PC-9 (cell line): ENCODE measurements at regions not wholly inside any gene's neighbourhood (a gene's known extent, or its start where the extent isn't known, plus 50 kb on each side); places are given as distances from the start of the nearest gene placed in this dataset.

ENCODE experiments used
- BruUV-seq: library from RNA; stranded (reverse); fragments of 400-500 nt; replicated peaks from 2 replicates; lab custom pipeline; 2021; lab: Mats Ljungman, UMichigan
- CTCF ChIA-PET: fragments of 300-600 bp; sonication (Branson Sonifier 250); formaldehyde crosslinking; loops from one replicate; lab custom pipeline; 2022; ENCODE audit warnings: antibody characterized with exemption; lab: Charles Lee
- POLR2A ChIA-PET: fragments of 300-600 bp; sonication (Branson Sonifier 250); formaldehyde crosslinking; loops from one replicate; lab custom pipeline; 2022; ENCODE audit warnings: antibody characterized with exemption; ENCODE audit not compliant: unreplicated experiment; lab: Charles Lee
- DNase-seq, 2 experiments: peaks; one replicate each; pipeline versions ENCODE4 v3.0.0 to v3.0.0-alpha.2; 2015 to 2022; ENCODE audit warnings: mixed read lengths in 1 of 2
- H2AFZ ChIP-seq: fragments of 200-600 bp; sonication (generic); 2 replicates; pipeline ENCODE4 v1.8.1; 2017; ENCODE audit warnings: antibody characterized with exemption
- H3F3A ChIP-seq: fragments of 200-600 bp; sonication (generic); 2 replicates; pipeline ENCODE4 v1.8.1; 2017; ENCODE audit warnings: antibody characterized with exemption, mild to moderate bottlenecking, low read depth; ENCODE audit not compliant: insufficient read depth
- H3K27ac ChIP-seq: fragments of 200-600 bp; sonication (generic); 2 replicates; pipeline ENCODE4 v1.6.1; 2016; ENCODE audit warnings: mixed run types
- H3K27me3 ChIP-seq: fragments of 200-600 bp; sonication (generic); 2 replicates; pipeline ENCODE4 v1.6.1; 2016; ENCODE audit warnings: low read depth, mixed run types; ENCODE audit not compliant: insufficient read depth
- H3K36me3 ChIP-seq: fragments of 200-600 bp; sonication (generic); 2 replicates; pipeline ENCODE4 v1.6.1; 2016; ENCODE audit warnings: low read depth, mixed run types
- H3K4me1 ChIP-seq: fragments of 200-600 bp; sonication (generic); replicated peaks from 2 replicates; pipeline ENCODE4 v1.6.1; 2016; ENCODE audit warnings: mixed run types; ENCODE audit not compliant: insufficient read depth
- H3K4me2 ChIP-seq: fragments of 200-600 bp; sonication (generic); 2 replicates; pipeline ENCODE4 v1.6.1; 2017; ENCODE audit warnings: mixed run types
- H3K4me3 ChIP-seq: fragments of 200-600 bp; sonication (generic); 2 replicates; pipeline ENCODE4 v1.6.1; 2016; ENCODE audit warnings: mixed run types
- H3K79me2 ChIP-seq: fragments of 200-600 bp; sonication (generic); 2 replicates; pipeline ENCODE4 v1.6.1; 2017; ENCODE audit warnings: low read depth, mixed run types
- H3K9me2 ChIP-seq: fragments of 200-600 bp; sonication (generic); 2 replicates; pipeline ENCODE4 v1.8.1; 2017; ENCODE audit warnings: mild to moderate bottlenecking; ENCODE audit not compliant: insufficient read depth
- H3K9me3 ChIP-seq: fragments of 200-600 bp; sonication (generic); 2 replicates; pipeline ENCODE4 v1.8.1; 2016; ENCODE audit warnings: low read depth; ENCODE audit not compliant: insufficient read depth
- H4K20me1 ChIP-seq: fragments of 200-600 bp; sonication (generic); 2 replicates; pipeline ENCODE4 v1.8.1; 2017; ENCODE audit not compliant: insufficient read depth
- EZH2 ChIP-seq: fragments of 200-600 bp; sonication (generic); IDR thresholded peaks from 2 replicates; pipeline ENCODE4 v1.8.0; 2017; ENCODE audit warnings: antibody characterized with exemption, low read depth
- intact Hi-C: fragments of 100-400 bp; cut with micrococcal nuclease; formaldehyde crosslinking; loops from one replicate; pipeline ENCODE4 v1.10.0; 2022; ENCODE audit not compliant: unreplicated experiment
- TF ChIP-seq, protein P1 (sequence below): fragments of 200-600 bp; sonication (generic); conservative IDR thresholded peaks from 2 replicates; pipeline ENCODE4 v1.6.1; 2017; ENCODE audit warnings: mixed run types, antibody characterized with exemption, mild to moderate bottlenecking, moderate library complexity

DNA sequence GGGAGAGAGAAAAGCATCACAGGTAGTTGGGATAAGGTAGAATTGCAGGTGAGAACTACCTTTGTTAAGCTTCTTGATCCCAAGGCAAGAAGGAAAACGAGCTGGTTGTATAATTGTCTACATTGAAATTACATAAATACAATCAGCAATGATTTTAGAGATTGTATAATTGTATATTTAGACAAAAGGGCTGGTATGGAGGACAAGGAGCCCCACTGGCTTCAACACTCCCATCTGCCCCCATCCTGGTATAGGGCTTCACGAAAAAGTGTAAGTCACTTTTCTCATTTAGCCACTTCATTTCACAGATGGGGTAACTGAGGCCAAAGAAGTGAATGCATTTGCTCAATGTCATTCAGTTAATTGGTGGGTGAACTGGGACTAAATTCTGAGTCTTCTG is 103.3 kb downstream of the MYCN start:
- BruUV-seq = no TSS peak
- H3K27ac ChIP-seq = no peak overlapping the region
- H3K9me3 ChIP-seq = no peaks in the 10 kb centered on the region
- intact Hi-C loops = no loop called here
- ChIA-PET POLR2A (no interaction called here), CTCF (no interaction called here)
- H3K4me2 ChIP-seq = no peak overlapping the region
- no peaks in the 10 kb centered on the region for H3K79me2 ChIP-seq
- no peaks in the 10 kb centered on the region for H4K20me1 ChIP-seq
- H2AFZ ChIP-seq = no peak overlapping the region
- no peak for DNase-seq
- H3K36me3 ChIP-seq = no peaks in the 10 kb centered on the region
- H3K4me3 ChIP-seq = no peak overlapping the region
- no peaks in the 10 kb centered on the region for H3F3A ChIP-seq
- TF ChIP-seq, protein P1, sequence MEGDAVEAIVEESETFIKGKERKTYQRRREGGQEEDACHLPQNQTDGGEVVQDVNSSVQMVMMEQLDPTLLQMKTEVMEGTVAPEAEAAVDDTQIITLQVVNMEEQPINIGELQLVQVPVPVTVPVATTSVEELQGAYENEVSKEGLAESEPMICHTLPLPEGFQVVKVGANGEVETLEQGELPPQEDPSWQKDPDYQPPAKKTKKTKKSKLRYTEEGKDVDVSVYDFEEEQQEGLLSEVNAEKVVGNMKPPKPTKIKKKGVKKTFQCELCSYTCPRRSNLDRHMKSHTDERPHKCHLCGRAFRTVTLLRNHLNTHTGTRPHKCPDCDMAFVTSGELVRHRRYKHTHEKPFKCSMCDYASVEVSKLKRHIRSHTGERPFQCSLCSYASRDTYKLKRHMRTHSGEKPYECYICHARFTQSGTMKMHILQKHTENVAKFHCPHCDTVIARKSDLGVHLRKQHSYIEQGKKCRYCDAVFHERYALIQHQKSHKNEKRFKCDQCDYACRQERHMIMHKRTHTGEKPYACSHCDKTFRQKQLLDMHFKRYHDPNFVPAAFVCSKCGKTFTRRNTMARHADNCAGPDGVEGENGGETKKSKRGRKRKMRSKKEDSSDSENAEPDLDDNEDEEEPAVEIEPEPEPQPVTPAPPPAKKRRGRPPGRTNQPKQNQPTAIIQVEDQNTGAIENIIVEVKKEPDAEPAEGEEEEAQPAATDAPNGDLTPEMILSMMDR = no peak
- TF ChIP-seq EZH2 = no peak
- no peaks in the 10 kb centered on the region for H3K9me2 ChIP-seq
- no peaks in the 10 kb centered on the region for H3K4me1 ChIP-seq
- H3K27me3 ChIP-seq = peaks cover 35% of the 10 kb centered on the region

DNA sequence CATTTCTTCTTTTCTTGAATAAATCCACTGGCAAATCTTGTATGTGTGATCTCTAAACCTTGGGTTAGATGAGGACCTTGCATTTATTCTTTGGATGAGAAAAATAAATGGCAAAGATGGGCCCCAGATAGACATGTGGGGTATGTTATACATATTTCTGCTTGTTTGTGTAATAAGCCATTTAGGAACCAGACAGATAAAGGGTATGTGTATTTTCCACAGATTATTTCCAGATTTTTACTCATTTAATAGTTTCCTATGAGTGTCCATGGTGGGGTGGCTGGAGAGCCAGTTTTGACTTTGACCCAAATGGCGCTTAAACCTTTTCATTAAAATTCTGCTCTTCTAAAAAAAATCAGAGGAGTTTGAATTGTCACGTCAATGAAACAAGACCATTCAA is 102.8 kb downstream of the MYCN start:
- no peak overlapping the region for H3K27ac ChIP-seq
- DNase-seq = no peak
- TF ChIP-seq, protein P1 = no peak
- TF ChIP-seq EZH2 = no peak
- peaks cover 39% of the 10 kb centered on the region for H3K27me3 ChIP-seq
- ChIA-PET CTCF (no interaction called here), POLR2A (no interaction called here)
- intact Hi-C loops = no loop called here
- H3K36me3 ChIP-seq = no peaks in the 10 kb centered on the region
- H4K20me1 ChIP-seq = no peaks in the 10 kb centered on the region; the same call in 1 of the 2 replicates
- no peaks in the 10 kb centered on the region for H3K9me3 ChIP-seq
- no peaks in the 10 kb centered on the region for H3F3A ChIP-seq
- H3K79me2 ChIP-seq = no peaks in the 10 kb centered on the region
- H3K9me2 ChIP-seq = no peaks in the 10 kb centered on the region
- no peak overlapping the region for H3K4me3 ChIP-seq
- H2AFZ ChIP-seq = no peak overlapping the region
- no TSS peak for BruUV-seq
- H3K4me2 ChIP-seq = no peak overlapping the region
- no peaks in the 10 kb centered on the region for H3K4me1 ChIP-seq

DNA sequence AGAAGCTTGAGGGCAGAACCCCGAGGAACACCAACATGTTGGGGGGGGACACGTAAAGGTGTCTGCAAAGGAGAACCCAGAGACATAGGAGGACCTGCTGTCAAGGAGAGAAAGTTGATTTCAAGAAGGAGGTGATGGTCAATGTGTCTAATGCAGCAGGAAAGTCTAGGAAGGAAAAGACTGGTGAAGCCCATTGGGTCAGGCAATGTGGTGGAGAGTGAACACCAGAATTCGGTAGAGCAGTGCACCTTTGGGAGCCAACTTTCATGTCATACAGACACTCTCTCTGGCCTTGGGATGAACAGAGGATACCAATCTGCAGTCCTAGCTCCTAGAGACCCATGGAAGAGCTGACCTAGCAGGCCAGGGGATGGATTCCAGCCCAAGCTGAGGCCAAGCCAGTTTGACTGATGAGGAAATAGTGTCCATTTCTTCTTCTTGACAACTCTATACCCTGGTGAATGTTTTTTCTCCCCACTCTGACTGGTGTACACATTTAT is 101.9 kb downstream of the MYCN start:
- no peaks in the 10 kb centered on the region for H3K9me2 ChIP-seq
- ChIA-PET CTCF (no interaction called here), POLR2A (no interaction called here)
- no peak overlapping the region for H2AFZ ChIP-seq
- H3F3A ChIP-seq = no peaks in the 10 kb centered on the region
- intact Hi-C loops = no loop called here
- H3K79me2 ChIP-seq = no peaks in the 10 kb centered on the region
- peaks cover 49% of the 10 kb centered on the region for H3K27me3 ChIP-seq
- no peaks in the 10 kb centered on the region for H3K9me3 ChIP-seq
- H3K4me2 ChIP-seq = no peak overlapping the region
- no peak overlapping the region for H3K4me3 ChIP-seq
- H3K36me3 ChIP-seq = no peaks in the 10 kb centered on the region
- no peaks in the 10 kb centered on the region; the same call in 1 of the 2 replicates for H4K20me1 ChIP-seq
- DNase-seq = no peak
- no peaks in the 10 kb centered on the region for H3K4me1 ChIP-seq
- TF ChIP-seq, protein P1 = no peak
- TF ChIP-seq EZH2 = no peak
- BruUV-seq = no TSS peak
- H3K27ac ChIP-seq = no peak overlapping the region
